Body of pancreas (tissue), 4 donors: ENCODE measurements at regions not wholly inside any gene's neighbourhood (a gene's known extent, or its start where the extent isn't known, plus 50 kb on each side); places are given as distances from the start of the nearest gene placed in this dataset.

Experiments
- CTCF ChIP-seq, 7 experiments: fragments of 450-650 bp in 4 of 7; fragments of 200-600 bp in 3 of 7; sonication (generic) in 3 of 7; IDR thresholded peaks; one replicate each; pipeline ENCODE4 v1.5.1; 2016 to 2019; ENCODE audit warnings: antibody characterized with exemption in 7 of 7
- POLR2A ChIP-seq, 3 donors: fragments of 450-650 bp; IDR thresholded peaks; one replicate each; pipeline ENCODE4 v1.6.1; 2016; ENCODE audit warnings: antibody characterized with exemption in 3 of 3, mild to moderate bottlenecking in 2 of 3

- TF ChIP-seq CTCF (IDR thresholded peaks at IDR 0.05) (no peak), POLR2A (IDR thresholded peaks at IDR 0.05) (no peak)
Observed at GRCh38 chr3:73954506-73954905, 329.8 kb upstream of the PDZRN3 start.
